H9 (cell line): ENCODE measurements at regions not wholly inside any gene's neighbourhood (a gene's known extent, or its start where the extent isn't known, plus 50 kb on each side); places are given as distances from the start of the nearest gene placed in this dataset.

Experiments used
- DNase-seq: peaks from one replicate; pipeline ENCODE4 v3.0.0-alpha.2; 2017
- H2AFZ ChIP-seq: one replicate; pipeline ENCODE4 v1.6.1; 2013; ENCODE audit warnings: mild to moderate bottlenecking, low read length, control low read depth, moderate library complexity
- H2AK5ac ChIP-seq: 2 replicates; pipeline ENCODE4 v1.6.1; 2013; ENCODE audit warnings: low read length, control low read depth, mixed read lengths; ENCODE audit not compliant: insufficient read length
- H2BK120ac ChIP-seq: one replicate; pipeline ENCODE4 v1.6.1; 2013; ENCODE audit warnings: low read depth, mild to moderate bottlenecking, low read length, control low read depth, inconsistent platforms; ENCODE audit not compliant: poor library complexity, severe bottlenecking
- H2BK12ac ChIP-seq: 2 replicates; pipeline ENCODE4 v1.6.1; 2013; ENCODE audit warnings: low read length, control low read depth, mixed read lengths, low read depth; ENCODE audit not compliant: insufficient read length
- H2BK15ac ChIP-seq: 2 replicates; pipeline ENCODE4 v1.6.1; 2013; ENCODE audit warnings: low read depth, low read length, control low read depth
- H2BK20ac ChIP-seq: one replicate; pipeline ENCODE4 v1.6.1; 2013; ENCODE audit warnings: low read depth, mild to moderate bottlenecking, low read length, control low read depth, inconsistent platforms; ENCODE audit not compliant: poor library complexity, severe bottlenecking
- H2BK5ac ChIP-seq: 2 replicates; pipeline ENCODE4 v1.6.1; 2013; ENCODE audit warnings: low read length, control low read depth, mixed read lengths; ENCODE audit not compliant: insufficient read length
- H3K14ac ChIP-seq: 2 replicates; pipeline ENCODE4 v1.6.1; 2013; ENCODE audit warnings: low read length, control low read depth; ENCODE audit not compliant: insufficient read depth
- H3K18ac ChIP-seq: 2 replicates; pipeline ENCODE4 v1.6.1; 2013; ENCODE audit warnings: low read depth, mild to moderate bottlenecking, mixed read lengths, low read length, control low read depth; ENCODE audit not compliant: insufficient read length
- H3K23ac ChIP-seq: 2 replicates; pipeline ENCODE4 v1.6.1; 2013; ENCODE audit warnings: low read length, control low read depth, mixed read lengths, low read depth; ENCODE audit not compliant: insufficient read length
- H3K23me2 ChIP-seq: 2 replicates; pipeline ENCODE4 v1.6.1; 2013; ENCODE audit warnings: low read depth, mild to moderate bottlenecking, mixed read lengths, low read length, control low read depth; ENCODE audit not compliant: insufficient read length, poor library complexity, severe bottlenecking
- H3K27ac ChIP-seq: 2 replicates; pipeline ENCODE4 v1.5.1; 2013; ENCODE audit warnings: low read length, control low read depth, mixed read lengths, low read depth; ENCODE audit not compliant: insufficient read length
- H3K27me3 ChIP-seq: 2 replicates; pipeline ENCODE4 v1.6.1; 2013; ENCODE audit warnings: low read length, control low read depth, inconsistent platforms; ENCODE audit not compliant: insufficient read depth
- H3K4ac ChIP-seq: 2 replicates; pipeline ENCODE4 v1.6.1; 2013; ENCODE audit warnings: low read depth, mild to moderate bottlenecking, control low read depth, inconsistent platforms, low read length, moderate library complexity
- H3K4me1 ChIP-seq: 2 replicates; pipeline ENCODE4 v1.6.1; 2013; ENCODE audit warnings: low read length, control low read depth, inconsistent platforms; ENCODE audit not compliant: insufficient read depth
- H3K4me2 ChIP-seq: 2 replicates; pipeline ENCODE4 v1.6.1; 2013; ENCODE audit warnings: low read length, control low read depth, mixed read lengths; ENCODE audit not compliant: insufficient read length, insufficient read depth
- H3K56ac ChIP-seq: 2 replicates; pipeline ENCODE4 v1.6.1; 2013; ENCODE audit warnings: low read depth, mild to moderate bottlenecking, mixed read lengths, low read length, control low read depth; ENCODE audit not compliant: insufficient read length
- H3K79me1 ChIP-seq: 2 replicates; pipeline ENCODE4 v1.6.1; 2013; ENCODE audit warnings: low read depth, mild to moderate bottlenecking, moderate library complexity, low read length, control low read depth, inconsistent platforms; ENCODE audit not compliant: insufficient read depth, poor library complexity, severe bottlenecking
- H3K79me2 ChIP-seq: 2 replicates; pipeline ENCODE4 v1.6.1; 2013; ENCODE audit warnings: low read length, control low read depth, inconsistent platforms; ENCODE audit not compliant: insufficient read depth
- H3K9ac ChIP-seq: 2 replicates; pipeline ENCODE4 v1.6.1; 2013; ENCODE audit warnings: low read length, control low read depth, mixed read lengths; ENCODE audit not compliant: insufficient read length; ENCODE audit errors: extremely low read depth
- H3K9me3 ChIP-seq: one replicate; pipeline ENCODE4 v1.6.1; 2013; ENCODE audit warnings: low read depth, low read length, inconsistent platforms; ENCODE audit not compliant: control insufficient read depth
- H3T11ph ChIP-seq: one replicate; pipeline ENCODE4 v1.6.1; 2013; ENCODE audit warnings: mild to moderate bottlenecking, low read length, control low read depth, inconsistent platforms
- H4K20me1 ChIP-seq: one replicate; pipeline ENCODE4 v1.6.1; 2013; ENCODE audit not compliant: control insufficient read depth, insufficient read length, insufficient read depth
- H4K5ac ChIP-seq: 2 replicates; pipeline ENCODE4 v1.6.1; 2013; ENCODE audit warnings: low read depth, mild to moderate bottlenecking, mixed read lengths, low read length, control low read depth; ENCODE audit not compliant: insufficient read length
- H4K8ac ChIP-seq: replicated peaks from 2 replicates; pipeline ENCODE4 v1.6.1; 2013; ENCODE audit warnings: low read length, control low read depth, mixed read lengths, low read depth; ENCODE audit not compliant: insufficient read length
- H4K91ac ChIP-seq: 2 replicates; pipeline ENCODE4 v1.6.1; 2013; ENCODE audit warnings: low read depth, mild to moderate bottlenecking, moderate library complexity, mixed read lengths, low read length, control low read depth; ENCODE audit not compliant: insufficient read length
- H3K27ac Mint-ChIP-seq, 3 experiments: 2 replicates in 2 of 3; 3 replicates in 1 of 3; pipeline ENCODE4 v1.8.0; 2020 to 2021; ENCODE audit warnings: mixed read lengths in 3 of 3, mild to moderate bottlenecking in 1 of 3, moderate library complexity in 1 of 3
- H3K27me3 Mint-ChIP-seq: 2 replicates; pipeline ENCODE4 v1.8.0; 2021; ENCODE audit warnings: low read depth, mild to moderate bottlenecking, moderate library complexity, mixed read lengths
- H3K36me3 Mint-ChIP-seq, 3 experiments: 2 replicates in 2 of 3; 3 replicates in 1 of 3; pipeline ENCODE4 v1.8.0; 2020 to 2021; ENCODE audit warnings: low read depth in 3 of 3, mixed read lengths in 3 of 3; ENCODE audit not compliant: insufficient read depth in 1 of 3
- H3K4me1 Mint-ChIP-seq, 2 experiments: 2 replicates each; pipeline ENCODE4 v1.8.0; 2020; ENCODE audit warnings: mixed read lengths in 2 of 2
- H3K4me3 Mint-ChIP-seq, 2 experiments: 2 replicates in 1 of 2; 3 replicates in 1 of 2; pipeline ENCODE4 v1.8.0; 2020 to 2021; ENCODE audit warnings: mild to moderate bottlenecking in 2 of 2, mixed read lengths in 2 of 2, moderate library complexity in 1 of 2
- H3K9me3 Mint-ChIP-seq, 2 experiments: 2 replicates in 1 of 2; 3 replicates in 1 of 2; pipeline ENCODE4 v1.8.0; 2020; ENCODE audit warnings: mild to moderate bottlenecking in 2 of 2, mixed read lengths in 2 of 2, moderate library complexity in 1 of 2
- CTCF ChIP-seq: fragments of 200-600 bp; sonication (generic); conservative IDR thresholded peaks from 3 replicates; pipeline ENCODE4 v1.8.0; 2021; ENCODE audit warnings: antibody characterized with exemption, mild to moderate bottlenecking
- WGBS: extraction: QIAGEN DNeasy Blood & Tissue Kit; methylation state at CpG from one replicate; pipeline ENCODE4 v1.1.7; 2013; ENCODE audit warnings: missing lambda C conversion rate, low lambda C conversion rate, mixed read lengths; ENCODE audit not compliant: insufficient read length; ENCODE audit errors: extremely low coverage; 5-methylcytosine and 5-hydroxymethylcytosine counted together

DNA sequence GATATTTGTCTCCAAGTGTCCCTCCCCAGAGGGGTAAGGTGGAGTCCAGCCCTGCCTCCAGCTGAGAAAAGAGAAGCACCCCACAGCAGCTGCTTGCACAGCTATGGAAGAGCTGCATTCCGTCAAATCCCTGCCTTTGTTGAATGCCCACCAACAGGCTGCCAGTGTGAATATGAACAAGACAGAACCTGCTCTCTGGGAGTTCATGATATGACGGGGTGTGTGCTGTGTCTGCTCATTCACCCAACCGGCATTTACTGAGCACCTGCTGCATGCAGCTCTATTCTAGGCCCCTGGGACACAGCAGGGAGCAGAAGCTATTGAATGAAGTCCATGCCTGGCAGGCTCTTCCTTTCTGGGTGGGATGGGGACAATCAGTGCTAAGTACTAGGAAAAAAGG, 238.8 kb downstream of the GADD45G start:
- H3K23me2 ChIP-seq: no peaks in the 10 kb centered on the region
- no peak overlapping the region for H4K8ac ChIP-seq
- H3K18ac ChIP-seq: no peak overlapping the region
- H3K27ac ChIP-seq: no peak overlapping the region
- H2BK5ac ChIP-seq: no peak overlapping the region
- Mint-ChIP-seq H3K27me3 (peaks cover 10% of the 10 kb centered on the region), H3K4me1 (peaks cover 30 to 35% of the 10 kb centered on the region in 2 experiments), H3K4me3 (no peak overlapping the region), H3K27ac (no peak overlapping the region), H3K36me3 (peaks cover 0 to 2% (median 0%) of the 10 kb centered on the region in 3 experiments; a peak in 1 of 7 replicates), H3K9me3 (no peaks in the 10 kb centered on the region; a peak in 2 of 5 replicates)
- no peak overlapping the region for H4K5ac ChIP-seq
- H3K4me2 ChIP-seq: no peak overlapping the region
- H4K20me1 ChIP-seq: no peaks in the 10 kb centered on the region
- no peak overlapping the region for H3T11ph ChIP-seq
- H2BK12ac ChIP-seq: no peak overlapping the region
- H3K56ac ChIP-seq: no peak overlapping the region
- no peaks in the 10 kb centered on the region for H3K79me2 ChIP-seq
- no peak overlapping the region for H2BK20ac ChIP-seq
- no peak overlapping the region for H2AFZ ChIP-seq
- H3K4ac ChIP-seq: no peak overlapping the region
- H3K14ac ChIP-seq: no peak overlapping the region
- no peak overlapping the region for H2AK5ac ChIP-seq
- no peaks in the 10 kb centered on the region for H3K4me1 ChIP-seq
- H3K9me3 ChIP-seq: no peaks in the 10 kb centered on the region
- no peak overlapping the region for H4K91ac ChIP-seq
- no peaks in the 10 kb centered on the region for H3K79me1 ChIP-seq
- WGBS: no CpG with 5 or more reads among the region's 3 CpGs
- no peak for DNase-seq
- H2BK15ac ChIP-seq: no peak overlapping the region
- H3K23ac ChIP-seq: no peak overlapping the region
- H3K9ac ChIP-seq: no peak overlapping the region
- H3K27me3 ChIP-seq: no peaks in the 10 kb centered on the region
- no peak overlapping the region for H2BK120ac ChIP-seq
- no peak for TF ChIP-seq CTCF
